ENCODE measurements at regions not wholly inside any gene's neighbourhood (a gene's known extent, or its start where the extent isn't known, plus 50 kb on each side); places are given as distances from the start of the nearest gene placed in this dataset.

GRCh38 chr5:63135291-63135690 lies 556.7 kb downstream of the LRRC70 start:
- no peak for DNase-seq
- Histone ChIP-seq H3K27ac (no peak overlapping the region), H3K4me1 (replicated peaks in 1 of 2) (no peaks in the 10 kb centered on the region), H3K36me3 (replicated peaks in 1 of 2) (no peaks in the 10 kb centered on the region), H3K27me3 (no peaks in the 10 kb centered on the region), H3K9me3 (replicated peaks in 1 of 3) (no peaks in the 10 kb centered on the region), H3K4me3 (no peak overlapping the region)
- intact Hi-C loops (cut with DNase I) = no loop called here
- no peak for TF ChIP-seq POLR2A (IDR thresholded peaks at IDR 0.05)
- TF ChIP-seq CTCF (IDR thresholded peaks at IDR 0.05) = no peak
- 66 to 87% (median 84%) methylated on average over 4 of the region's 4 CpGs for WGBS, 4 donors

- no peaks in the 10 kb centered on the region for H3K36me3 ChIP-seq (replicated peaks in 1 of 2)
- WGBS, 4 donors = 71 to 94% (median 84%) methylated on average over 3 of the region's 3 CpGs
- DNase-seq = no peak
- no peak overlapping the region for H3K27ac ChIP-seq
- TF ChIP-seq POLR2A (IDR thresholded peaks at IDR 0.05) = no peak
- no peak for TF ChIP-seq CTCF (IDR thresholded peaks at IDR 0.05)
- intact Hi-C loops (cut with DNase I) = no loop called here
- H3K9me3 ChIP-seq (replicated peaks in 1 of 3) = no peaks in the 10 kb centered on the region
- no peaks in the 10 kb centered on the region for H3K4me1 ChIP-seq (replicated peaks in 1 of 2)
- no peak overlapping the region for H3K4me3 ChIP-seq
- no peaks in the 10 kb centered on the region for H3K27me3 ChIP-seq
These were observed 553.1 kb downstream of the LRRC70 start for GRCh38 chr5:63131626-63132285.

GRCh38 chr5:63128761-63129160 lies 550.1 kb downstream of the LRRC70 start:
- no peak overlapping the region for H3K27ac ChIP-seq
- H3K4me3 ChIP-seq = no peak overlapping the region
- WGBS, 4 donors = 70 to 83% (median 76%) methylated on average over 1 of the region's 1 CpG
- intact Hi-C loops (cut with DNase I) = no loop called here
- no peaks in the 10 kb centered on the region for H3K4me1 ChIP-seq (replicated peaks in 1 of 2)
- no peak for DNase-seq
- no peaks in the 10 kb centered on the region for H3K27me3 ChIP-seq
- no peaks in the 10 kb centered on the region for H3K36me3 ChIP-seq (replicated peaks in 1 of 2)
- no peaks in the 10 kb centered on the region for H3K9me3 ChIP-seq (replicated peaks in 1 of 3)
- TF ChIP-seq CTCF (IDR thresholded peaks at IDR 0.05) (no peak), POLR2A (IDR thresholded peaks at IDR 0.05) (no peak)

DNA sequence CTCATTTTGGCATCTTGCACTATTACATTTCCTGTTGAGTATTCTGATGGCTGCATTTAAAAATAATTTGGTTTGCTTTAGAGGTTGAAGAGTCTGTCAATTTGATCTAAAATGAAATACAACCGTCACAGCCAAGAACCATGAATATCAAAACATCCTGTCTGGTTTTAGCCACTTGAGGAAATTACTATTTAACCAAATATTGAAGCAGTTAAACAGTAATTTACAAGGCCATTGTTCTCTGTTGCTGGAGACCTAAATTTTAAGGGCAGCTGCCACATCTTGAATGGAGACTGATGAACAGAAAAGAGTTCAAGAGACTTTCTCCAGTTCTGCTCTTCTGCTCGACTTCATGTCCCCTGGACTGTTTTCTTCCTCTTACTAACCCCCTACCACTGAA lies 549.4 kb downstream of the LRRC70 start:
- 35 to 62% (median 49%) methylated on average over 2 of the region's 2 CpGs for WGBS, 4 donors
- TF ChIP-seq CTCF (IDR thresholded peaks at IDR 0.05) (no peak), POLR2A (IDR thresholded peaks at IDR 0.05) (no peak)
- no peaks in the 10 kb centered on the region for H3K4me1 ChIP-seq (replicated peaks in 1 of 2)
- no peaks in the 10 kb centered on the region for H3K36me3 ChIP-seq (replicated peaks in 1 of 2)
- no peak for DNase-seq
- no peak overlapping the region for H3K4me3 ChIP-seq
- intact Hi-C loops (cut with DNase I) = no loop called here
- H3K27me3 ChIP-seq = no peaks in the 10 kb centered on the region
- H3K9me3 ChIP-seq (replicated peaks in 1 of 3) = no peaks in the 10 kb centered on the region
- no peak overlapping the region for H3K27ac ChIP-seq
